ENCODE measurements at regions not wholly inside any gene's neighbourhood (a gene's known extent, or its start where the extent isn't known, plus 50 kb on each side); places are given as distances from the start of the nearest gene placed in this dataset.

GRCh38 chr16:7763111-7763510, 430.5 kb downstream of the RBFOX1 start:
- TF ChIP-seq CTCF (IDR thresholded peaks at IDR 0.05), result no peak
- TF ChIP-seq POLR2A (IDR thresholded peaks at IDR 0.05), result no peak
